HepG2 (cell line): ENCODE measurements at regions not wholly inside any gene's neighbourhood (a gene's known extent, or its start where the extent isn't known, plus 50 kb on each side); places are given as distances from the start of the nearest gene placed in this dataset.

ENCODE experiments used
- ATAC-seq: fragments of 200-7000 bp; cut with Tn5 transposase; 3 replicates; pipeline ENCODE4 v1.9.1; 2020; ENCODE audit warnings: mild to moderate bottlenecking, moderate library complexity
- BruUV-seq: library from RNA; stranded (reverse); fragments of 400-500 nt; replicated peaks from 2 replicates; lab custom pipeline; 2021; lab: Mats Ljungman, UMichigan
- CTCF ChIA-PET: fragments of 300-600 bp; formaldehyde crosslinking; extraction: SDS; loops from one replicate; lab custom pipeline; 2021; ENCODE audit warnings: low total read pairs, inconsistent platforms, low intra/inter-chr PET ratio; lab: Yijun Ruan, JAX
- POLR2A ChIA-PET: fragments of 350-600 bp; sonication (Branson Sonifier 250); formaldehyde crosslinking; loops from one replicate; lab custom pipeline; 2020; ENCODE audit warnings: antibody characterized with exemption, inconsistent platforms; lab: Yijun Ruan, JAX
- DNase-seq: peaks from one replicate; pipeline ENCODE4 v3.0.0-alpha.2; 2015; ENCODE audit warnings: low spot score
- FAIRE-seq: peaks from 3 replicates; lab custom pipeline; 2011; peaks lifted over from hg19 to GRCh38; lab: Jason Lieb, UNC
- H2AFZ ChIP-seq: one replicate; pipeline ENCODE4 v1.6.1; 2011; ENCODE audit warnings: low read length, inconsistent platforms
- H3K27ac ChIP-seq: fragments of 300-600 bp; 3 replicates; pipeline ENCODE4 v1.8.0; 2011; ENCODE audit warnings: mixed run types, mild to moderate bottlenecking, mixed read lengths, low read length, inconsistent platforms; ENCODE audit not compliant: insufficient read depth; ENCODE audit errors: extremely low read length
- H3K27me3 ChIP-seq, 2 experiments: fragments of 200-600 bp in 1 of 2; 2 replicates in 1 of 2; 3 replicates in 1 of 2; pipeline versions ENCODE4 v1.6.0 to v1.8.0; 2011; ENCODE audit warnings: low read length in 2 of 2, mild to moderate bottlenecking in 2 of 2, moderate library complexity in 2 of 2, inconsistent platforms in 1 of 2; ENCODE audit not compliant: insufficient read depth in 2 of 2, control insufficient read depth in 1 of 2
- H3K36me3 ChIP-seq, 2 experiments: fragments of 200-600 bp in 1 of 2; replicated peaks in 1 of 2; 2 replicates in 1 of 2; 3 replicates in 1 of 2; pipeline versions ENCODE4 v1.5.1 to v1.8.0; 2011; ENCODE audit warnings: low read length in 2 of 2, inconsistent platforms in 1 of 2; ENCODE audit not compliant: insufficient read depth in 2 of 2, control insufficient read depth in 1 of 2
- H3K4me1 ChIP-seq: 2 replicates; pipeline ENCODE4 v1.5.1; 2012; ENCODE audit warnings: low read length, inconsistent platforms; ENCODE audit not compliant: insufficient read depth
- H3K4me2 ChIP-seq: 2 replicates; pipeline ENCODE4 v1.6.0; 2011; ENCODE audit warnings: low read depth, low read length, inconsistent platforms
- H3K4me3 ChIP-seq, 3 experiments: fragments of 200-600 bp in 1 of 3; sonication (generic), shearing (Covaris generic) in 1 of 3; replicated peaks in 1 of 3; 2 replicates each; pipeline ENCODE4 v1.5.1; 2011 to 2016; ENCODE audit warnings: low read length in 3 of 3, inconsistent platforms in 2 of 3, low read depth in 2 of 3, mild to moderate bottlenecking in 2 of 3, control low read depth in 1 of 3, mixed read lengths in 1 of 3; ENCODE audit not compliant: insufficient read depth in 1 of 3
- H3K79me2 ChIP-seq: one replicate; pipeline ENCODE4 v1.6.1; 2011; ENCODE audit warnings: low read length, inconsistent platforms; ENCODE audit not compliant: insufficient read depth
- H3K9ac ChIP-seq: 2 replicates; pipeline ENCODE4 v1.6.0; 2011; ENCODE audit warnings: mild to moderate bottlenecking, low read depth, low read length, inconsistent platforms; ENCODE audit not compliant: insufficient read depth
- H3K9me3 ChIP-seq: 2 replicates; pipeline ENCODE4 v1.5.1; 2012; ENCODE audit warnings: mild to moderate bottlenecking, low read length
- H4K20me1 ChIP-seq: 2 replicates; pipeline ENCODE4 v1.6.0; 2011; ENCODE audit warnings: inconsistent platforms, mild to moderate bottlenecking, low read length, moderate library complexity; ENCODE audit not compliant: insufficient read depth
- ATF7 ChIP-seq, 2 experiments: fragments of 450-650 bp in 1 of 2; sonication (generic) in 1 of 2; formaldehyde crosslinking in 1 of 2; IDR thresholded peaks; 2 replicates each; pipeline versions ENCODE4 v1.4.0 to v1.6.1; 2016 to 2020; ENCODE audit warnings: antibody characterized with exemption in 1 of 2, mild to moderate bottlenecking in 1 of 2, missing genetic modification reagents in 1 of 2
- HIC2 ChIP-seq: sonication (generic); formaldehyde crosslinking; IDR thresholded peaks from 2 replicates; pipeline ENCODE4 v1.9.0; 2022; ENCODE audit warnings: low read depth, missing genetic modification reagents
- NR0B2 ChIP-seq: sonication (generic); formaldehyde crosslinking; IDR thresholded peaks from 2 replicates; pipeline ENCODE4 v1.4.0; 2020; ENCODE audit warnings: mild to moderate bottlenecking, missing genetic modification reagents
- POLR2AphosphoS5 ChIP-seq: IDR thresholded peaks from 2 replicates; pipeline ENCODE4 v1.6.1; 2012; ENCODE audit warnings: low read depth, low read length
- TFAP4 ChIP-seq: sonication (generic); IDR thresholded peaks from 2 replicates; pipeline ENCODE4 v1.6.1; 2016; ENCODE audit warnings: low read depth, borderline replicate concordance
- ZBTB46 ChIP-seq: sonication (generic); formaldehyde crosslinking; IDR thresholded peaks from 2 replicates; pipeline ENCODE4 v1.4.0; 2020; ENCODE audit warnings: mild to moderate bottlenecking, missing genetic modification reagents, borderline replicate concordance
- ZNF34 ChIP-seq: sonication (generic); formaldehyde crosslinking; IDR thresholded peaks from 2 replicates; pipeline ENCODE4 v1.4.0; 2020; ENCODE audit warnings: mild to moderate bottlenecking, missing genetic modification reagents, borderline replicate concordance
- ZNF367 ChIP-seq: sonication (generic); formaldehyde crosslinking; IDR thresholded peaks from 2 replicates; pipeline ENCODE4 v1.4.0; 2020; ENCODE audit warnings: missing genetic modification reagents, borderline replicate concordance
- ZNF75D ChIP-seq: sonication (generic); formaldehyde crosslinking; IDR thresholded peaks from 2 replicates; pipeline ENCODE4 v1.8.1; 2023; ENCODE audit warnings: missing genetic modification reagents, mild to moderate bottlenecking, borderline replicate concordance
- in situ Hi-C: cut with HindIII; loops from 2 replicates; pipeline ENCODE4 v1.10.0; 2017; ENCODE audit warnings: low pct_unique_long_range_greater_than_20kb; ENCODE audit not compliant: extremely low pct_ligation_motif_present
- intact Hi-C: fragments of 100-400 bp; cut with micrococcal nuclease; formaldehyde crosslinking; loops from one replicate; pipeline ENCODE4 v1.10.0; 2022; ENCODE audit not compliant: unreplicated experiment
- TF ChIP-seq, protein P1 (sequence below): sonication (generic); formaldehyde crosslinking; conservative IDR thresholded peaks from 2 replicates; pipeline ENCODE4 v1.4.0; 2020; ENCODE audit warnings: mild to moderate bottlenecking, missing genetic modification reagents, moderate library complexity

DNA sequence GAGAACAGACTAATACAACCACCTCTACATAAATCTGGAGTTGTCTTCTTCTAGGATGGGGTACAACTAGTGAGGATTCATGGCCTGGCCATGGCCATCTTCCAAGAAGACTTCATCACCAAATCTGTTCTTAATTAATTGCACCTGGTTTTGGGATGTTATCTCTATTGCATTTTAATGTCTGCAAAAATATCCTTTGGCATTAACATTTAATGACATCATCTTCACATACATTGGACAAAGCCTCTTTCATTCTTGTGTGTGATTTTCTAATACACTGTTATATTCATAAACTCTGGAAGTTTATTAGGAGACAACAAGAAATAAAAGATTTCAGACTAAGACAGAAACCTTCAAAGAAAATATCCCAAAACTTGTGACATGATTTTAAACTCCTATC, 124.2 kb upstream of the ABCB5 start:
- Histone ChIP-seq H3K27me3 (no peaks in the 10 kb centered on the region), H3K4me1 (no peaks in the 10 kb centered on the region), H4K20me1 (no peaks in the 10 kb centered on the region), H3K4me2 (no peak overlapping the region), H3K79me2 (no peaks in the 10 kb centered on the region), H3K36me3 (no peaks in the 10 kb centered on the region), H3K9me3 (peaks cover 64% of the 10 kb centered on the region), H3K4me3 (no peak overlapping the region), H3K9ac (no peak overlapping the region), H3K27ac (no peak overlapping the region), H2AFZ (no peak overlapping the region)
- DNase-seq (no peak), FAIRE-seq (no peak), ATAC-seq (no peak)
- no peak for TF ChIP-seq ZNF34 (CRISPR knock-in tag)
- TF ChIP-seq ATF7 (IDR thresholded peaks at IDR 0.05): peak; percentile 78
- TF ChIP-seq ATF7 (CRISPR knock-in tag; IDR thresholded peaks at IDR 0.05): no peak
- intact Hi-C loops (no loop called here), in situ Hi-C loops (no loop called here)
- ChIA-PET POLR2A (no interaction called here), CTCF (no interaction called here)
- no TSS peak for BruUV-seq

GRCh38 chr7:20494566-20494965, 120.9 kb upstream of the ABCB5 start:
- Histone ChIP-seq H4K20me1 (no peaks in the 10 kb centered on the region), H3K27ac (no peak overlapping the region), H2AFZ (no peak overlapping the region), H3K4me2 (no peak overlapping the region), H3K9me3 (peaks cover 64% of the 10 kb centered on the region), H3K4me1 (no peaks in the 10 kb centered on the region), H3K27me3 (no peaks in the 10 kb centered on the region), H3K36me3 (no peaks in the 10 kb centered on the region), H3K9ac (no peak overlapping the region), H3K79me2 (no peaks in the 10 kb centered on the region), H3K4me3 (no peak overlapping the region)
- ATAC-seq (no peak), DNase-seq (no peak), FAIRE-seq (no peak)
- in situ Hi-C loops: no loop called here
- TF ChIP-seq ZBTB46 (no peak), HIC2 (no peak), ZNF75D (CRISPR knock-in tag) (no peak), NR0B2 (no peak), POLR2AphosphoS5 (no peak), ZNF367 (CRISPR knock-in tag) (no peak), TFAP4 (no peak)
- TF ChIP-seq, protein P1, sequence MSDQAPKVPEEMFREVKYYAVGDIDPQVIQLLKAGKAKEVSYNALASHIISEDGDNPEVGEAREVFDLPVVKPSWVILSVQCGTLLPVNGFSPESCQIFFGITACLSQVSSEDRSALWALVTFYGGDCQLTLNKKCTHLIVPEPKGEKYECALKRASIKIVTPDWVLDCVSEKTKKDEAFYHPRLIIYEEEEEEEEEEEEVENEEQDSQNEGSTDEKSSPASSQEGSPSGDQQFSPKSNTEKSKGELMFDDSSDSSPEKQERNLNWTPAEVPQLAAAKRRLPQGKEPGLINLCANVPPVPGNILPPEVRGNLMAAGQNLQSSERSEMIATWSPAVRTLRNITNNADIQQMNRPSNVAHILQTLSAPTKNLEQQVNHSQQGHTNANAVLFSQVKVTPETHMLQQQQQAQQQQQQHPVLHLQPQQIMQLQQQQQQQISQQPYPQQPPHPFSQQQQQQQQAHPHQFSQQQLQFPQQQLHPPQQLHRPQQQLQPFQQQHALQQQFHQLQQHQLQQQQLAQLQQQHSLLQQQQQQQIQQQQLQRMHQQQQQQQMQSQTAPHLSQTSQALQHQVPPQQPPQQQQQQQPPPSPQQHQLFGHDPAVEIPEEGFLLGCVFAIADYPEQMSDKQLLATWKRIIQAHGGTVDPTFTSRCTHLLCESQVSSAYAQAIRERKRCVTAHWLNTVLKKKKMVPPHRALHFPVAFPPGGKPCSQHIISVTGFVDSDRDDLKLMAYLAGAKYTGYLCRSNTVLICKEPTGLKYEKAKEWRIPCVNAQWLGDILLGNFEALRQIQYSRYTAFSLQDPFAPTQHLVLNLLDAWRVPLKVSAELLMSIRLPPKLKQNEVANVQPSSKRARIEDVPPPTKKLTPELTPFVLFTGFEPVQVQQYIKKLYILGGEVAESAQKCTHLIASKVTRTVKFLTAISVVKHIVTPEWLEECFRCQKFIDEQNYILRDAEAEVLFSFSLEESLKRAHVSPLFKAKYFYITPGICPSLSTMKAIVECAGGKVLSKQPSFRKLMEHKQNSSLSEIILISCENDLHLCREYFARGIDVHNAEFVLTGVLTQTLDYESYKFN (CRISPR knock-in tag): no peak
- intact Hi-C loops: no loop called here
- POLR2A ChIA-PET: no interaction called here
- BruUV-seq: no TSS peak
- CTCF ChIA-PET: no interaction called here
